Mesenchymal stem cell (in vitro differentiated cells and primary cell): ENCODE measurements at regions not wholly inside any gene's neighbourhood (a gene's known extent, or its start where the extent isn't known, plus 50 kb on each side); places are given as distances from the start of the nearest gene placed in this dataset.
A peak's percentile ranks its signal among the peaks of the same experiment; 100 is the strongest.

Experiments used
- DNase-seq: peaks from one replicate; pipeline ENCODE4 v3.0.0-alpha.2; 2013
- H2AFZ ChIP-seq: one replicate; pipeline ENCODE4 v1.6.1; 2013; ENCODE audit warnings: low read depth, mild to moderate bottlenecking, control low read depth, inconsistent platforms, low read length, moderate library complexity
- H2AK5ac ChIP-seq: 2 replicates; pipeline ENCODE4 v1.6.1; 2013; ENCODE audit warnings: low read length, moderate library complexity, mild to moderate bottlenecking, inconsistent platforms; ENCODE audit not compliant: severe bottlenecking
- H2BK120ac ChIP-seq: one replicate; pipeline ENCODE4 v1.6.1; 2013; ENCODE audit warnings: low read depth, mild to moderate bottlenecking, inconsistent platforms, low read length, moderate library complexity
- H2BK12ac ChIP-seq, 2 experiments: one replicate each; pipeline ENCODE4 v1.6.1; 2013; ENCODE audit warnings: inconsistent platforms in 2 of 2, low read length in 2 of 2, mild to moderate bottlenecking in 2 of 2, moderate library complexity in 2 of 2, control low read depth in 1 of 2
- H2BK15ac ChIP-seq: one replicate; pipeline ENCODE4 v1.6.1; 2013; ENCODE audit warnings: mild to moderate bottlenecking, low read depth, inconsistent platforms; ENCODE audit not compliant: poor library complexity, severe bottlenecking
- H2BK5ac ChIP-seq: 2 replicates; pipeline ENCODE4 v1.6.1; 2013; ENCODE audit warnings: low read depth, mild to moderate bottlenecking, low read length, control low read depth, inconsistent platforms; ENCODE audit not compliant: poor library complexity, severe bottlenecking
- H3K14ac ChIP-seq, 2 experiments: one replicate each; pipeline ENCODE4 v1.6.1; 2013; ENCODE audit warnings: inconsistent platforms in 2 of 2, low read length in 2 of 2, control low read depth in 1 of 2, mild to moderate bottlenecking in 1 of 2, moderate library complexity in 1 of 2
- H3K18ac ChIP-seq, 2 experiments: one replicate each; pipeline ENCODE4 v1.6.1; 2013; ENCODE audit warnings: inconsistent platforms in 2 of 2, low read length in 2 of 2, control low read depth in 1 of 2, low read depth in 1 of 2, mild to moderate bottlenecking in 1 of 2
- H3K23ac ChIP-seq, 2 experiments: one replicate each; pipeline ENCODE4 v1.6.1; 2013; ENCODE audit warnings: inconsistent platforms in 2 of 2, low read length in 2 of 2, mild to moderate bottlenecking in 2 of 2, moderate library complexity in 2 of 2, control low read depth in 1 of 2
- H3K27ac ChIP-seq: 2 replicates; pipeline ENCODE4 v1.5.1; 2013; ENCODE audit warnings: mild to moderate bottlenecking, moderate library complexity, low read length, control low read depth, inconsistent platforms; ENCODE audit not compliant: poor library complexity, severe bottlenecking
- H3K27me3 ChIP-seq, 2 experiments: 2 replicates each; pipeline versions ENCODE4 v1.6.1 to v1.7.0; 2013; ENCODE audit warnings: low read length in 2 of 2, mild to moderate bottlenecking in 2 of 2, moderate library complexity in 2 of 2, control low read depth in 1 of 2, inconsistent platforms in 1 of 2; ENCODE audit not compliant: control insufficient read depth in 1 of 2, insufficient read depth in 1 of 2
- H3K36me3 ChIP-seq, 2 experiments: 2 replicates each; pipeline versions ENCODE4 v1.6.1 to v1.7.0; 2013; ENCODE audit warnings: low read length in 2 of 2, control low read depth in 1 of 2, inconsistent platforms in 1 of 2, low read depth in 1 of 2, mild to moderate bottlenecking in 1 of 2; ENCODE audit not compliant: insufficient read depth in 2 of 2, control insufficient read depth in 1 of 2
- H3K4ac ChIP-seq, 2 experiments: one replicate each; pipeline ENCODE4 v1.6.1; 2013; ENCODE audit warnings: inconsistent platforms in 2 of 2, low read length in 2 of 2, mild to moderate bottlenecking in 2 of 2, moderate library complexity in 2 of 2, control low read depth in 1 of 2, low read depth in 1 of 2
- H3K4me1 ChIP-seq: 2 replicates; pipeline ENCODE4 v1.6.1; 2013; ENCODE audit warnings: low read depth, low read length, control low read depth; ENCODE audit not compliant: control insufficient read depth, insufficient read depth
- H3K4me2 ChIP-seq: 2 replicates; pipeline ENCODE4 v1.6.1; 2013; ENCODE audit warnings: low read length, mild to moderate bottlenecking, inconsistent platforms; ENCODE audit not compliant: poor library complexity, severe bottlenecking
- H3K4me3 ChIP-seq, 2 experiments: 2 replicates each; pipeline versions ENCODE4 v1.5.1 to v1.7.0; 2013; ENCODE audit warnings: low read length in 2 of 2, mild to moderate bottlenecking in 2 of 2, control low read depth in 1 of 2, low read depth in 1 of 2; ENCODE audit not compliant: insufficient read depth in 1 of 2
- H3K79me1 ChIP-seq: replicated peaks from 2 replicates; pipeline ENCODE4 v1.6.1; 2013; ENCODE audit warnings: mild to moderate bottlenecking, control low read depth, low read length, inconsistent platforms; ENCODE audit not compliant: poor library complexity, severe bottlenecking
- H3K9ac ChIP-seq: 2 replicates; pipeline ENCODE4 v1.7.0; 2013; ENCODE audit warnings: mild to moderate bottlenecking, low read length, moderate library complexity
- H3K9me3 ChIP-seq: 2 replicates; pipeline ENCODE4 v1.7.0; 2013; ENCODE audit warnings: mild to moderate bottlenecking, low read length; ENCODE audit not compliant: control insufficient read depth
- H4K8ac ChIP-seq: one replicate; pipeline ENCODE4 v1.6.1; 2013; ENCODE audit warnings: inconsistent platforms, mild to moderate bottlenecking, low read length, moderate library complexity
- H4K91ac ChIP-seq: one replicate; pipeline ENCODE4 v1.6.1; 2013; ENCODE audit warnings: mild to moderate bottlenecking, low read length, inconsistent platforms
- WGBS: methylation state at CpG from one replicate; pipeline ENCODE4 v1.1.7; 2013; ENCODE audit warnings: mixed read lengths; 5-methylcytosine and 5-hydroxymethylcytosine counted together

DNA sequence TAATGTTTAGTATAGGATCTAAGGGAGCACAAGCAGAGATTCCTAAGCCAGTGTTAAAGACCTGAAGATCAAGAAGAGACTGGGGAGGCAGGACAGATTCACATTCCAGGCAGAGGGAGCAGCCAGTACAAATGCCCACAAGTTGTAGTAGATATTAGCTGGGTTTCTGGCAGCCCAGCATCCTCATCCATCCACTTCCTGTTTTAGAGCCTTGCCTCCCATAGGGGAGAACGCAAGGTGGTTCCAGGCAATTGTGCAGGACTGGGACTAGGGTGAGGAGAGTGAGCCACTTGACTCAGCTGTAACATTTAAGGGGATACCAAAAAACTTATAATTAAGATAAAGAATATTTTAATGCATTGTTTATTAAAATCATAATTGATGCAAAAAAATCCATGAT is 71.3 kb upstream of the PSMA6 start:
- Histone ChIP-seq H3K4me2 (no peak overlapping the region), H3K27ac (no peak overlapping the region), H2AFZ (no peak overlapping the region), H3K4me3 (no peak overlapping the region), H2AK5ac (no peak overlapping the region), H3K27me3 (no peaks in the 10 kb centered on the region), H4K8ac (peak overlapping the region; percentile 40), H3K4ac (no peak overlapping the region), H3K23ac (no peak overlapping the region), H3K9me3 (no peaks in the 10 kb centered on the region), H3K36me3 (peaks cover 0 to 12% of the 10 kb centered on the region in 2 experiments), H2BK12ac (no peak overlapping the region), H3K18ac (no peak overlapping the region), H3K79me1 (peaks cover 10% of the 10 kb centered on the region), H3K4me1 (peaks cover 5% of the 10 kb centered on the region), H2BK120ac (no peak overlapping the region), H4K91ac (no peak overlapping the region), H3K9ac (no peak overlapping the region), H2BK15ac (no peak overlapping the region), H3K14ac (no peak overlapping the region), H2BK5ac (no peak overlapping the region)
- DNase-seq, result no peak
- no CpG with 5 or more reads among the region's 1 CpG for WGBS

DNA sequence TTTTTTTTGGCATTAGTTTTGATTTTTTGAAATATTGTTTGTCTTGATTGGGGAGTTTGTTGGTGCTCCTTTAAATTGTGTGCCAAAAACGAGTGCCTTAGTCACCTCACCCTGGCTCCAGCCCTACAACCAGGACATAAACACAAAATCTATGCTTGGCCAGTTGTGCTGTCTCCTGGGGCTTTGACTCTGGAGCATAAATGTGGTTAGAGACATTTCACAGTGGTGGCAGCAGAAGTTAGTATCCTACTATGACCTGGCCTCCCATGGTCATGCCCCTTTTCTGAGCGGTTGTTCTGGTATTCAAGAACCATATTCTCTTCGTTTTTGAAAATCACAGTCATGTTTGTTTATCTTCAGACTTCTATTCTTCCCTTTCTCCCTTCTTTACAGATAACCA is 70.7 kb upstream of the PSMA6 start:
- no peak overlapping the region for H4K91ac ChIP-seq
- 89% methylated on average over 1 of the region's 3 CpGs for WGBS

DNA sequence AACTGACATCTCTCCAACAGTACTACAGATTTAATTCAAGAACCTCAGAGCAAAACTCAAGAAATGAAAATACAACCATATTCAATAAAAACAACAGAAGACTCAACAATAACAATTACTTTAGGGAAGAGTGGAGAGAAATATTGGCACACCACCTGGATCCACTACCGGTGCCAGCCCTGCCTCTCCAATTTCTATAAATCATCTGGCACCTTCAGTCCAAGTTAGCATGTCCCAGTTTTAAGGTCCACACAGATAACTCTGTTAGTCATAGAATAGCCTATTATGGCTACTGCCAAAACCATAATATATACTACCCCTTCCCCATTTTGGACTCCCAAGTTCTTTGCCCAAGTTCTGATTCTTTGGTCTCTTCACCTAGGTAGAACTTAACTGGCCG is 69.9 kb upstream of the PSMA6 start:
- H3K27me3 ChIP-seq, result no peaks in the 10 kb centered on the region
- H3K4me3 ChIP-seq, result no peak overlapping the region
- peaks cover 0 to 12% of the 10 kb centered on the region in 2 experiments for H3K36me3 ChIP-seq
- H3K4me1 ChIP-seq, result peaks cover 5% of the 10 kb centered on the region
- no peak overlapping the region for H4K91ac ChIP-seq
- no peak overlapping the region for H2BK120ac ChIP-seq
- H3K4me2 ChIP-seq, result no peak overlapping the region
- no peak overlapping the region for H2BK15ac ChIP-seq
- H3K18ac ChIP-seq, result no peak overlapping the region
- no peak overlapping the region for H3K4ac ChIP-seq
- H2BK5ac ChIP-seq, result no peak overlapping the region
- H3K14ac ChIP-seq, result no peak overlapping the region
- no peaks in the 10 kb centered on the region for H3K9me3 ChIP-seq
- H4K8ac ChIP-seq, result no peak overlapping the region
- H3K9ac ChIP-seq, result no peak overlapping the region
- no peak overlapping the region for H2AK5ac ChIP-seq
- no peak overlapping the region for H2AFZ ChIP-seq
- peaks cover 9% of the 10 kb centered on the region for H3K79me1 ChIP-seq
- no peak overlapping the region for H3K27ac ChIP-seq
- H2BK12ac ChIP-seq, result no peak overlapping the region
- no peak for DNase-seq
- H3K23ac ChIP-seq, result no peak overlapping the region
- 99% methylated on average over 2 of the region's 2 CpGs for WGBS

More for the DNA sequence above, 70.7 kb upstream of the PSMA6 start:
- Histone ChIP-seq H2AFZ (no peak overlapping the region), H3K4me3 (no peak overlapping the region), H3K23ac (no peak overlapping the region), H3K27me3 (no peaks in the 10 kb centered on the region), H2BK5ac (no peak overlapping the region), H2AK5ac (no peak overlapping the region), H3K79me1 (peaks cover 9% of the 10 kb centered on the region), H4K8ac (no peak overlapping the region), H3K4me1 (peaks cover 5% of the 10 kb centered on the region), H2BK15ac (no peak overlapping the region), H3K18ac (no peak overlapping the region), H3K4me2 (no peak overlapping the region), H3K9me3 (no peaks in the 10 kb centered on the region), H3K27ac (no peak overlapping the region), H2BK120ac (no peak overlapping the region), H2BK12ac (no peak overlapping the region), H3K9ac (no peak overlapping the region), H3K4ac (no peak overlapping the region), H3K36me3 (peaks cover 0 to 12% of the 10 kb centered on the region in 2 experiments), H3K14ac (no peak overlapping the region)
- DNase-seq, result no peak

DNA sequence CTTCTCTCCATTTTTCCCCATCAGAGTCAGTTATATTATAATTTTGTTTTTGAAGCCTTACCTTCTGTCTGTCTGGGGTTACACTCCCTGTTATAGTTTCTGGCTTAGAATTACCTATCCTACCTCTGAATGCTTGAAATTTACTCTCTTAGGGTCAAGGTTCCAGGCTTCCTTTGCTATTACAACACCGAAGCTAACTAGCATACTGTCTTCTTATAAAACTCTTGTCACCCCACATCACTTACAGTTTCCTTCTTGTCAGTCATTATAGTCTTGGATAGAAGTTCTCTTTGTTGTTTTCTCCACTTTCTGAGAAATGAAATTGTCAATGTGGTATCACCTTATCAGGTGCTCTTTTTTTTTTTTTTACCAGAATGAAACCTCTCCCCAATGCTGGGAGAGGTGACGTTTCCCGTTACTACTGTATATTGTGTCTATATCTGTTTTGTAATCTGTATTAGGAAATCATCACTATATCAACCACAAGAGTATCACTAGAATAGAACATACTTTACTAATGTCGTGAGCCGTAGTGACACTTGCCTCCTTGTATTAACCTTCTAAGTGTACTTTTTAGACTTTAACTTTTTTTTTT is 69.2 kb upstream of the PSMA6 start:
- Histone ChIP-seq H2BK12ac (no peak overlapping the region), H4K91ac (no peak overlapping the region), H3K79me1 (peaks cover 8% of the 10 kb centered on the region), H3K9ac (no peak overlapping the region), H3K36me3 (peaks cover 0 to 12% of the 10 kb centered on the region in 2 experiments), H2AFZ (no peak overlapping the region), H2AK5ac (no peak overlapping the region), H3K27me3 (no peaks in the 10 kb centered on the region), H2BK120ac (no peak overlapping the region), H2BK15ac (no peak overlapping the region), H3K9me3 (no peaks in the 10 kb centered on the region), H3K4me2 (no peak overlapping the region), H3K4ac (no peak overlapping the region), H2BK5ac (no peak overlapping the region), H4K8ac (no peak overlapping the region), H3K14ac (no peak overlapping the region), H3K4me3 (no peak overlapping the region), H3K4me1 (peaks cover 5% of the 10 kb centered on the region), H3K18ac (no peak overlapping the region), H3K23ac (no peak overlapping the region), H3K27ac (no peak overlapping the region)
- WGBS, result 100% methylated on average over 3 of the region's 5 CpGs
- DNase-seq, result no peak
